Activated B cell treated with CpG ODN at 0.5 μM for 24 hours (primary cell): ENCODE measurements at regions not wholly inside any gene's neighbourhood (a gene's known extent, or its start where the extent isn't known, plus 50 kb on each side); places are given as distances from the start of the nearest gene placed in this dataset.

Source experiments
- ATAC-seq: fragments of 200-7000 bp; cut with Tn5 transposase; one replicate; pipeline ENCODE4 v1.10.0; 2021; ENCODE audit warnings: low read depth, mild to moderate bottlenecking, moderate library complexity
- CTCF ChIA-PET: fragments of 350-600 bp; sonication (Branson Sonifier 250); formaldehyde crosslinking; loops from one replicate; lab custom pipeline; 2021; ENCODE audit warnings: antibody characterized with exemption; lab: Charles Lee
- POLR2A ChIA-PET: fragments of 350-600 bp; sonication (Branson Sonifier 250); formaldehyde crosslinking; loops from one replicate; lab custom pipeline; 2021; ENCODE audit warnings: antibody characterized with exemption; lab: Charles Lee
- DNase-seq: peaks from one replicate; pipeline ENCODE4 v3.0.0; 2022
- H3K27ac Mint-ChIP-seq: one replicate; pipeline ENCODE4 v1.8.0; 2020; ENCODE audit warnings: mixed read lengths
- H3K27me3 Mint-ChIP-seq: one replicate; pipeline ENCODE4 v1.8.0; 2021; ENCODE audit warnings: mixed read lengths
- H3K36me3 Mint-ChIP-seq: one replicate; pipeline ENCODE4 v1.8.0; 2021; ENCODE audit warnings: low read depth, mixed read lengths
- H3K4me1 Mint-ChIP-seq: one replicate; pipeline ENCODE4 v1.8.0; 2021; ENCODE audit warnings: mixed read lengths
- H3K4me3 Mint-ChIP-seq: one replicate; pipeline ENCODE4 v1.8.0; 2020; ENCODE audit warnings: mild to moderate bottlenecking, mixed read lengths
- H3K9me3 Mint-ChIP-seq: one replicate; pipeline ENCODE4 v1.8.0; 2020; ENCODE audit warnings: mixed read lengths
- CTCF ChIP-seq: fragments of 200-600 bp; IDR thresholded peaks from one replicate; pipeline ENCODE4 v1.8.0; 2022; ENCODE audit warnings: antibody characterized with exemption, mild to moderate bottlenecking
- intact Hi-C: fragments of 100-400 bp; cut with micrococcal nuclease; formaldehyde crosslinking; loops from one replicate; pipeline ENCODE4 v1.15.1; 2024

GRCh38 chr5:68627001-68627400 is 411.4 kb downstream of the PIK3R1 start:
- Mint-ChIP-seq H3K4me1 (no peaks in the 10 kb centered on the region), H3K27me3 (peaks cover 4% of the 10 kb centered on the region), H3K27ac (no peak overlapping the region), H3K9me3 (peaks cover 4% of the 10 kb centered on the region), H3K4me3 (no peak overlapping the region), H3K36me3 (no peaks in the 10 kb centered on the region)
- no peak for ATAC-seq
- intact Hi-C loops = no loop called here
- CTCF ChIA-PET = no interaction called here
- TF ChIP-seq CTCF = no peak
- no peak for DNase-seq
- POLR2A ChIA-PET = no interaction called here

- H3K27me3 Mint-ChIP-seq = peaks cover 2% of the 10 kb centered on the region
- DNase-seq = no peak
- no peak overlapping the region for H3K4me3 Mint-ChIP-seq
- ATAC-seq = no peak
- H3K36me3 Mint-ChIP-seq = no peaks in the 10 kb centered on the region
- POLR2A ChIA-PET = no interaction called here
- intact Hi-C loops = no loop called here
- CTCF ChIA-PET = no interaction called here
- no peaks in the 10 kb centered on the region for H3K9me3 Mint-ChIP-seq
- TF ChIP-seq CTCF = no peak
- H3K4me1 Mint-ChIP-seq = no peaks in the 10 kb centered on the region
- H3K27ac Mint-ChIP-seq = no peak overlapping the region
Measured at GRCh38 chr5:68628082-68628814, 412.7 kb downstream of the PIK3R1 start.

GRCh38 chr5:68630354-68630753 is 414.8 kb downstream of the PIK3R1 start:
- H3K9me3 Mint-ChIP-seq = no peaks in the 10 kb centered on the region
- no peaks in the 10 kb centered on the region for H3K4me1 Mint-ChIP-seq
- no peak for TF ChIP-seq CTCF
- no peak overlapping the region for H3K4me3 Mint-ChIP-seq
- DNase-seq = no peak
- intact Hi-C loops = no loop called here
- ChIA-PET CTCF (no interaction called here), POLR2A (no interaction called here)
- no peak overlapping the region for H3K27ac Mint-ChIP-seq
- H3K27me3 Mint-ChIP-seq = no peaks in the 10 kb centered on the region
- H3K36me3 Mint-ChIP-seq = no peaks in the 10 kb centered on the region
- no peak for ATAC-seq

GRCh38 chr5:68631884-68632283 is 416.3 kb downstream of the PIK3R1 start:
- Mint-ChIP-seq H3K27ac (no peak overlapping the region), H3K36me3 (no peaks in the 10 kb centered on the region), H3K9me3 (no peaks in the 10 kb centered on the region), H3K4me3 (no peak overlapping the region), H3K27me3 (no peaks in the 10 kb centered on the region), H3K4me1 (no peaks in the 10 kb centered on the region)
- intact Hi-C loops = no loop called here
- ATAC-seq (no peak), DNase-seq (no peak)
- TF ChIP-seq CTCF = no peak
- ChIA-PET POLR2A (no interaction called here), CTCF (no interaction called here)

- Mint-ChIP-seq H3K27ac (no peak overlapping the region), H3K4me1 (peaks cover 14% of the 10 kb centered on the region), H3K9me3 (peaks cover 2% of the 10 kb centered on the region), H3K4me3 (no peak overlapping the region), H3K27me3 (no peaks in the 10 kb centered on the region), H3K36me3 (no peaks in the 10 kb centered on the region)
- no peak for DNase-seq
- ChIA-PET CTCF (no interaction called here), POLR2A (no interaction called here)
- intact Hi-C loops = loop anchor here (5.0 kb wide), 1 partner anchor 74 kb away; no protein-coding TSS in a partner anchor
- no peak for TF ChIP-seq CTCF
- ATAC-seq = no peak
Measured at GRCh38 chr5:68641211-68641610, 425.7 kb downstream of the PIK3R1 start.
